Neutrophil (primary cell): ENCODE measurements at regions not wholly inside any gene's neighbourhood (a gene's known extent, or its start where the extent isn't known, plus 50 kb on each side); places are given as distances from the start of the nearest gene placed in this dataset.
"Not testable (repeated sequence)": the region's sequence is repeated elsewhere in the genome, so short reads cannot be mapped to it uniquely, and the experiment has no call there.

Experiments
- H3K27ac ChIP-seq: fragments of 200-600 bp; sonication (generic); 2 replicates; pipeline ENCODE4 v1.5.1; 2016; ENCODE audit warnings: mild to moderate bottlenecking, moderate library complexity
- H3K27me3 ChIP-seq: fragments of 200-600 bp; sonication (generic); 2 replicates; pipeline ENCODE4 v1.6.0; 2016; ENCODE audit warnings: mild to moderate bottlenecking
- H3K36me3 ChIP-seq: fragments of 200-600 bp; sonication (generic); 2 replicates; pipeline ENCODE4 v1.5.1; 2017
- H3K4me1 ChIP-seq, 2 experiments: fragments of 200-600 bp in 1 of 2; sonication (generic) in 1 of 2; 1 replicate in 1 of 2; 2 replicates in 1 of 2; pipeline versions ENCODE4 v1.5.1 to v1.6.1; 2013 to 2016; ENCODE audit warnings: low read depth in 1 of 2, low read length in 1 of 2, mild to moderate bottlenecking in 1 of 2, moderate library complexity in 1 of 2; ENCODE audit not compliant: control insufficient read depth in 1 of 2, insufficient read depth in 1 of 2
- H3K4me3 ChIP-seq, 2 experiments: fragments of 200-600 bp in 1 of 2; sonication (generic) in 1 of 2; 1 replicate in 1 of 2; 2 replicates in 1 of 2; pipeline ENCODE4 v1.5.1; 2013 to 2016; ENCODE audit warnings: low read depth in 1 of 2, low read length in 1 of 2, mild to moderate bottlenecking in 1 of 2, moderate library complexity in 1 of 2
- H3K9me3 ChIP-seq: fragments of 200-600 bp; sonication (generic); 2 replicates; pipeline ENCODE4 v1.5.1; 2016
- TF ChIP-seq, protein P1 (sequence below): fragments of 200-600 bp; sonication (generic); IDR thresholded peaks from 2 replicates; pipeline ENCODE4 v1.5.1; 2016; ENCODE audit warnings: antibody characterized with exemption

DNA sequence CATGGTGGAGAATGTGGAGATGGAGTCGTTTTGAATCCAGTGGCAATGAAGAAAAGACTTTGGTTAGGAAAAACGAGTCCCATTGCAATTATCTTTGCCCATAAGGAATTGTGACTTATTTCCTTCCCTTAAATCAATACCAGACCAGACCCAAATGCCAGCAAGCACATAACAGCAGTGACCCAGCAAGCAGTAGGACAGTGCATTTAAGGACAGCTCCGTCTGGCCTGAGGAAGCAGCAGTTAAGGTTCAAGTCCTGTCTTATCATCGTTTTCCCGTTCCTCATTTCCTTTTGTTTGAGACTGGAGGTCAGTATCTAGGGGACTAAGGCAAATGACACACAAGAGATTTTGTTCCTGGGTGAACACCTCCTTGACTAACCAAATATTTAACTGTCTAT, 74.6 kb upstream of the FAM20A start:
- no peaks in the 10 kb centered on the region for H3K36me3 ChIP-seq
- H3K27me3 ChIP-seq = peaks cover 27% of the 10 kb centered on the region
- H3K27ac ChIP-seq = no peak overlapping the region

DNA sequence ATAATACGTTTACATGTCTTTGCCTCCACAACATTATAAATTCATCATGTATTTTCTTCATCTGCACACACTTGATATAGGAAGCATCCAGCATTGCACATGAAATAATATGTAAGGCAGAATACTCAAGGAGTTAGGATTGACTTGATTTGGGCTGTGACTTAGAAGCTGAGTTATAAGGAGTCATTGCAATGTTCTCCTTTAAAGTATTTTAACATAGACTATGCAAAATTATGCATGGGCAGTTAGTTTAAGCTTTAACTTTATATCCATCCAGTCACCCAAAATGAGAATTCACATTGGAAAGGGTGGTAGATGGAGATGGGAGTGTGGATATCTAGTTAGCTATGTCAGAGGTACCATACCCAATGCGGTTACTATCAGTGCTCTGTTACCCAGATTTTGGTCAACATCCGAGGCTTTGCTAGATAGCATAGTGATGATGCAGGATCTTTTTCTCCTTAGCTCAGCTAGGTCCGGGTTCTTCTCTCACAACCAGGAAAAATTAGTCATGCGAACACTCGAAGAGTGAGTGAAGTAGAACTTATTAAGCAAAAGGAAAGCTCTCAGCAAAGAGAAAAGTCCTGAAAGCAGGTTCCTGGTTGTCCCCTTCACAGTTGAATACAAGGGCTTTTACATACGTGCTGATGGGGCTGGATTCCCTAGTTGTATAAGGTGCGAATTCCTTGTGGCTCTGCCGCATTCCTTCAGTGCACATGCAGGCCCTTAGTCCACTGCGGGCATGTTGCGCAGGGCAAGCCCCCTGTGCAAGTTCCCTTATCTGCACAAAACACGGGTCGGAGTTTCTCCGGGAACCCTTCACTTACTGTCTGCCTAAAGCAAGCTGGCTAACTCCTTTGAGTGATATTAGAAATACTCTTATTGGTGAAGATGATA, 73.1 kb upstream of the FAM20A start:
- Histone ChIP-seq H3K27ac (no peak overlapping the region), H3K9me3 (no peaks in the 10 kb centered on the region), H3K36me3 (no peaks in the 10 kb centered on the region), H3K4me1 (no peaks in the 10 kb centered on the region), H3K27me3 (peaks cover 28% of the 10 kb centered on the region), H3K4me3 (no peak overlapping the region)
- TF ChIP-seq, protein P1, sequence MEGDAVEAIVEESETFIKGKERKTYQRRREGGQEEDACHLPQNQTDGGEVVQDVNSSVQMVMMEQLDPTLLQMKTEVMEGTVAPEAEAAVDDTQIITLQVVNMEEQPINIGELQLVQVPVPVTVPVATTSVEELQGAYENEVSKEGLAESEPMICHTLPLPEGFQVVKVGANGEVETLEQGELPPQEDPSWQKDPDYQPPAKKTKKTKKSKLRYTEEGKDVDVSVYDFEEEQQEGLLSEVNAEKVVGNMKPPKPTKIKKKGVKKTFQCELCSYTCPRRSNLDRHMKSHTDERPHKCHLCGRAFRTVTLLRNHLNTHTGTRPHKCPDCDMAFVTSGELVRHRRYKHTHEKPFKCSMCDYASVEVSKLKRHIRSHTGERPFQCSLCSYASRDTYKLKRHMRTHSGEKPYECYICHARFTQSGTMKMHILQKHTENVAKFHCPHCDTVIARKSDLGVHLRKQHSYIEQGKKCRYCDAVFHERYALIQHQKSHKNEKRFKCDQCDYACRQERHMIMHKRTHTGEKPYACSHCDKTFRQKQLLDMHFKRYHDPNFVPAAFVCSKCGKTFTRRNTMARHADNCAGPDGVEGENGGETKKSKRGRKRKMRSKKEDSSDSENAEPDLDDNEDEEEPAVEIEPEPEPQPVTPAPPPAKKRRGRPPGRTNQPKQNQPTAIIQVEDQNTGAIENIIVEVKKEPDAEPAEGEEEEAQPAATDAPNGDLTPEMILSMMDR = no peak

More for the DNA sequence above, 74.6 kb upstream of the FAM20A start:
- H3K9me3 ChIP-seq = no peaks in the 10 kb centered on the region
- no peak overlapping the region for H3K4me3 ChIP-seq
- TF ChIP-seq, protein P1 = no peak
- H3K4me1 ChIP-seq = no peaks in the 10 kb centered on the region

- H3K4me3 ChIP-seq = no peak overlapping the region
- no peaks in the 10 kb centered on the region for H3K36me3 ChIP-seq
- no peaks in the 10 kb centered on the region for H3K9me3 ChIP-seq
- TF ChIP-seq, protein P1 = no peak
- H3K27ac ChIP-seq = no peak overlapping the region
- H3K4me1 ChIP-seq = no peaks in the 10 kb centered on the region
- peaks cover 45% of the 10 kb centered on the region for H3K27me3 ChIP-seq
Measured at GRCh38 chr17:68670967-68671693, 70.0 kb upstream of the FAM20A start.

DNA sequence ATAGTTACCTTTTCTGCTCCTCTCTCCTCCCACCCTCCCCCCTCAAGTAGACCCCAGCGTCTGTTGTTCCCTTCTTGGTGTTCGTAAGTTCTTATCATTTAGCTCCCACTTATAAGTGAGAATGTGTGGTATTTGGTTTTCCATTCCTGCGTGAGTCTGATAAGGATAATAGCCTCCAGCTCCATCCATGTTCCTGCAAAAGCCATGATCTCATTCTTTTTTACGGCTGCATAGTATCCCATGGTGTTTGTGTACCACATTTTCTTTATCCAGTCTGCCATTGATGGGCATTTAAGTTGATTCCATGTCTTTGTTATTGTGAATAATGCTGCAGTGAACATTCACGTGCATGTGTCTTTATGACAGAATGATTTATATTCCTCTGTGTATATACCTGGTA, 65.3 kb upstream of the FAM20A start:
- H3K4me1 ChIP-seq, H3K27ac ChIP-seq, H3K9me3 ChIP-seq, H3K4me3 ChIP-seq, H3K36me3 ChIP-seq: not testable (repeated sequence)
- peaks cover 29% of the 10 kb centered on the region for H3K27me3 ChIP-seq

- Histone ChIP-seq H3K9me3 (no peaks in the 10 kb centered on the region), H3K4me3 (no peak overlapping the region), H3K27ac (no peak overlapping the region), H3K27me3 (peaks cover 31% of the 10 kb centered on the region), H3K36me3 (no peaks in the 10 kb centered on the region), H3K4me1 (no peaks in the 10 kb centered on the region)
- TF ChIP-seq, protein P1 = no peak
Measured at GRCh38 chr17:68665373-68665772, 64.2 kb upstream of the FAM20A start.

GRCh38 chr17:68662479-68662878, 61.3 kb upstream of the FAM20A start:
- Histone ChIP-seq H3K36me3 (no peaks in the 10 kb centered on the region), H3K4me3 (no peak overlapping the region), H3K9me3 (no peaks in the 10 kb centered on the region), H3K27ac (no peak overlapping the region), H3K27me3 (peaks cover 23% of the 10 kb centered on the region), H3K4me1 (no peaks in the 10 kb centered on the region)
- TF ChIP-seq, protein P1 = no peak
